ENCODE measurements at regions not wholly inside any gene's neighbourhood (a gene's known extent, or its start where the extent isn't known, plus 50 kb on each side); places are given as distances from the start of the nearest gene placed in this dataset.
A peak's percentile ranks its signal among the peaks of the same experiment; 100 is the strongest.

DNA sequence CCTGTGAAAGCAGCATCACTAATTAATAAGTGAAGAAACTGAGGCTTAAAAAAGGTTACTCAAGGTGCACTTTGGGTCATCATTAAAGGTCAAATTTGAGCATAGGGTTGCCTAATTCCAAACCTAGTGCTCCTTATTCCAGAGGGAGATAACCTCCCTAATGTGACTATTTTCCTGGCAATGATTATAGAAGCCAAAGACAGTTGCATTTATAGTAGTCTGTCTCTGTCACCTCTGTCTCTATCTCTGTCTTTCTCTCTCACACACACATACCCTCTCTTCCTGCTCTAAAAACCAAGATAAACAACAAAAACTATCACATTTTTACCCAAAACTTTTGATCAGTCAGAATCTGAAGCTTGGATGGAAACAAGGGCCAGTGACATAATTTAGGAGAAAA lies 172.0 kb upstream of the LMCD1 start:
- no peaks in the 10 kb centered on the region for H3K9me3 ChIP-seq (ENCODE audit: control insufficient read depth in 2 of 2, insufficient read depth in 1 of 2, low read depth in 1 of 2, low read length in 1 of 2)
- H3K27me3 ChIP-seq (ENCODE audit: control insufficient read depth in 3 of 3, insufficient read depth in 3 of 3, low read length in 3 of 3), result no peaks in the 10 kb centered on the region
- DNase-seq (no peak), FAIRE-seq (no peak)
- no peaks in the 10 kb centered on the region for H3K36me3 ChIP-seq (ENCODE audit: control insufficient read depth in 3 of 3, insufficient read depth in 2 of 3, low read depth in 1 of 3, low read length in 3 of 3)
- H3K27ac ChIP-seq (ENCODE audit: low read depth in 1 of 3, low read length in 2 of 3), result no peak overlapping the region
- no peak overlapping the region for H3K4me3 ChIP-seq (ENCODE audit: low read depth in 1 of 3, low read length in 3 of 3)
- H3K4me1 ChIP-seq (ENCODE audit: control insufficient read depth in 3 of 3, insufficient read depth in 2 of 3, low read depth in 1 of 3, low read length in 2 of 3), result no peaks in the 10 kb centered on the region

DNA sequence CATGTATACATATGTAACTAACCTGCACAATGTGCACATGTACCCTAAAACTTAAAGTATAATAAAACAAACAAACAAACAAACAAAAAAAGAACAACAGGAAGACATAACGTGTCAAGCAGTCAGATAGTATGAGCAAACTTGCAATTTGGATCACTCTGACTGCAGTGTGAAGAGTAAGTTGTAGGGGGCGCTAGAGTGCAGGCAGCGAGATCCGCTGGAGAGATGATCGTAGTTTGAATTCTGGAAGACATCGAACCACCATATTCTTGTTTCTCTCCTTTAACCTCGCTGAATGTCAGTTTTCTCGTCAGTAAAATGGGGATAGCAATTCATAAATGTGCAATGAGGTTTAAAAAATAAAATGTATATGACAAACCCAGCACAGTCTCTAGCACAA lies 165.2 kb upstream of the LMCD1 start:
- Histone ChIP-seq H3K36me3 (ENCODE audit: control insufficient read depth in 3 of 3, insufficient read depth in 2 of 3, low read depth in 1 of 3, low read length in 3 of 3) (no peaks in the 10 kb centered on the region), H3K4me3 (ENCODE audit: low read depth in 1 of 3, low read length in 3 of 3) (no peak overlapping the region), H3K4me1 (ENCODE audit: control insufficient read depth in 3 of 3, insufficient read depth in 2 of 3, low read depth in 1 of 3, low read length in 2 of 3) (no peaks in the 10 kb centered on the region), H3K9me3 (ENCODE audit: control insufficient read depth in 2 of 2, insufficient read depth in 1 of 2, low read depth in 1 of 2, low read length in 1 of 2) (no peaks in the 10 kb centered on the region), H3K27ac (ENCODE audit: low read depth in 1 of 3, low read length in 2 of 3) (no peak overlapping the region), H3K27me3 (ENCODE audit: control insufficient read depth in 3 of 3, insufficient read depth in 3 of 3, low read length in 3 of 3) (no peaks in the 10 kb centered on the region)
- FAIRE-seq (no peak), DNase-seq (no peak)
- 77 to 87% (median 84%) methylated on average over 8 of the region's 8 CpGs for WGBS, 3 donors

DNA sequence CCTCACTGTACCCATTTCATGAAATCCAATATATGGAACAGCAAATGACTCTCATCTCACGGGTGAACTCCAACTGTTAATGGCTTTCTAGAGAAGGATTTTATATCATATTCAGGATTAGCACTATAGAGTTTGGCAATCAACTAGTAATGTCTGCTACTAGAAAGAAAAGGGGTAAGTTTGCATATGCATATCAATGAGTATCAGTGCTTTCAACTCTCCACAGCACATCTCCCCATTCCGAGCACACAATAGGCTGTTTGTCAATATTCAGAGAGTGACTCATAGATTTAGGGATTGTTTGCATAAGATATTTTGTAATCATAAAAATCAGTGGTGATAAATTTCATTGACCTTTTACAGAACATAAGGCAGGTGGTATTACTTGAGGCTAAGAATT lies 163.2 kb upstream of the LMCD1 start:
- no peak overlapping the region for H3K27ac ChIP-seq (ENCODE audit: low read depth in 1 of 3, low read length in 2 of 3)
- no peaks in the 10 kb centered on the region for H3K36me3 ChIP-seq (ENCODE audit: control insufficient read depth in 3 of 3, insufficient read depth in 2 of 3, low read depth in 1 of 3, low read length in 3 of 3)
- WGBS, 3 donors, result 45 to 77% (median 58%) methylated on average over 2 of the region's 2 CpGs
- no peaks in the 10 kb centered on the region for H3K9me3 ChIP-seq (ENCODE audit: control insufficient read depth in 2 of 2, insufficient read depth in 1 of 2, low read depth in 1 of 2, low read length in 1 of 2)
- DNase-seq (no peak), FAIRE-seq (no peak)
- no peaks in the 10 kb centered on the region for H3K27me3 ChIP-seq (ENCODE audit: control insufficient read depth in 3 of 3, insufficient read depth in 3 of 3, low read length in 3 of 3)
- H3K4me3 ChIP-seq (ENCODE audit: low read depth in 1 of 3, low read length in 3 of 3), result no peak overlapping the region
- no peaks in the 10 kb centered on the region for H3K4me1 ChIP-seq (ENCODE audit: control insufficient read depth in 3 of 3, insufficient read depth in 2 of 3, low read depth in 1 of 3, low read length in 2 of 3)

DNA sequence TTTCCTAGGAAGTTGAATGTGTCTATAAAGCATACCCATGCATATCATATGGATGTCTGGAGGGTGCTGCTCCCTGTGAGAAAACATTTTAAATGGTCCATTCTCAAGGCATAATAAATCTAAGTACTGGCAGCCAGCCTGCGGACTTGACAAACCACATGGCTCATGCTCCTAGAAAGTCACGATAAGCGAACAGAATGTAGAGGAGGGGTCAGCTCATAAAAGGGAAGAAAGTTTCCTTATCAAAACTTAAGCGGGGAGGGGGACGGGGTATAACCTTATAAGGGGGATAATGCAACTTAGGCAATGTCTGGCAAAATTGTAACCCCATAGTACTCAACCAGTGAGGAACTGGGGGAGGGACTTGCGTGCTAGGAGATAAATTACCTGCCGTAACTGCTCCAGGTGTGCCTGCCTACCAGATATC lies 159.8 kb upstream of the LMCD1 start:
- Histone ChIP-seq H3K36me3 (ENCODE audit: control insufficient read depth in 3 of 3, insufficient read depth in 2 of 3, low read depth in 1 of 3, low read length in 3 of 3) (no peaks in the 10 kb centered on the region), H3K4me1 (ENCODE audit: control insufficient read depth in 3 of 3, insufficient read depth in 2 of 3, low read depth in 1 of 3, low read length in 2 of 3) (no peaks in the 10 kb centered on the region), H3K9me3 (ENCODE audit: control insufficient read depth in 2 of 2, insufficient read depth in 1 of 2, low read depth in 1 of 2, low read length in 1 of 2) (peaks cover 0 to 4% of the 10 kb centered on the region in 2 donors), H3K4me3 (ENCODE audit: low read depth in 1 of 3, low read length in 3 of 3) (no peak overlapping the region), H3K27me3 (ENCODE audit: control insufficient read depth in 3 of 3, insufficient read depth in 3 of 3, low read length in 3 of 3) (no peaks in the 10 kb centered on the region), H3K27ac (ENCODE audit: low read depth in 1 of 3, low read length in 2 of 3) (no peak overlapping the region)
- DNase-seq (peak in 1 of 2 donors; percentile 17), FAIRE-seq (no peak)
- WGBS, 3 donors, result 22 to 39% (median 25%) methylated on average over 7 of the region's 7 CpGs

DNA sequence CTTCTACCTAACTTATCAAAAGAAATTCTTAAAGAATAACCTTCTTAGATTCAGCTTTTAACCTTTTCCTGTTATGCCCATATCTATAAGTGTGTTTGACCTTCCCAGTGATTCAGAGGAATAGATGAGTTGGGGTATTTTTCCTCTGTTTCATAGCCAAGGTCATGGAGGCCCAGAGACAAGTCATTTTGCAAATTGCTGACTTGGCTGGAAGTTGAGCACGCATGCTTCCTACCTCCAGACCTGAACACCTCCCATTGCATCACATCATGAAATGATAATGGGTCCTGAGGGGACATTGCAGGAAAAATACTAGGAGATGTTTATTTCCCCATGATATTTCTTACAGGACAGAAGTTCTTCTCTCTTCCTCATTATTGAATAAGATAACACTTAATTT lies 158.6 kb upstream of the LMCD1 start:
- Histone ChIP-seq H3K9me3 (ENCODE audit: control insufficient read depth in 2 of 2, insufficient read depth in 1 of 2, low read depth in 1 of 2, low read length in 1 of 2) (peaks cover 0 to 4% of the 10 kb centered on the region in 2 donors), H3K27me3 (ENCODE audit: control insufficient read depth in 3 of 3, insufficient read depth in 3 of 3, low read length in 3 of 3) (no peaks in the 10 kb centered on the region), H3K4me1 (ENCODE audit: control insufficient read depth in 3 of 3, insufficient read depth in 2 of 3, low read depth in 1 of 3, low read length in 2 of 3) (no peaks in the 10 kb centered on the region), H3K36me3 (ENCODE audit: control insufficient read depth in 3 of 3, insufficient read depth in 2 of 3, low read depth in 1 of 3, low read length in 3 of 3) (no peaks in the 10 kb centered on the region), H3K4me3 (ENCODE audit: low read depth in 1 of 3, low read length in 3 of 3) (no peak overlapping the region), H3K27ac (ENCODE audit: low read depth in 1 of 3, low read length in 2 of 3) (no peak overlapping the region)
- WGBS, 3 donors, result 75 to 100% (median 81%) methylated on average over 1 of the region's 1 CpG
- DNase-seq (no peak), FAIRE-seq (no peak)

DNA sequence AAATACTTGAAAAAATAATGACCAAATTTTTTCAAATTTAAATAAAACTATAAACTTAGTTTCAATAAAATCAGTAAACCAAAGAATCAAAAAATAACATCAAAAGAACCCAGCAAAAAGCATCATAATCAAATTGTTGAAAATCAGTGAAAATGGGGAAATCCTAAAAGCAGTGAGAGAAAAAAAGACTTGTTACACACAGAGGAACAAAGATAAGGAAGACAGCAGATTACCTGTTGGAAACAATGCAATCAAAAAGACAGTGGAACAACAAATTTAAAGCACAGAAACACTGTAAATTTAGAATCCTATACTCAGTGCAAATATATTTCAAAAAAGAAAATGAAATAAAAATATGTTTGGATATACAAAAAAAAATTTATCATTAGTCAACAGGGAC lies 156.2 kb upstream of the LMCD1 start:
- H3K9me3 ChIP-seq (ENCODE audit: control insufficient read depth in 2 of 2, insufficient read depth in 1 of 2, low read depth in 1 of 2, low read length in 1 of 2), result peaks cover 0 to 4% of the 10 kb centered on the region in 2 donors
- no peaks in the 10 kb centered on the region for H3K36me3 ChIP-seq (ENCODE audit: control insufficient read depth in 3 of 3, insufficient read depth in 2 of 3, low read depth in 1 of 3, low read length in 3 of 3)
- H3K4me1 ChIP-seq (ENCODE audit: control insufficient read depth in 3 of 3, insufficient read depth in 2 of 3, low read depth in 1 of 3, low read length in 2 of 3), result no peaks in the 10 kb centered on the region
- H3K27me3 ChIP-seq (ENCODE audit: control insufficient read depth in 3 of 3, insufficient read depth in 3 of 3, low read length in 3 of 3), result no peaks in the 10 kb centered on the region
- no peak overlapping the region for H3K4me3 ChIP-seq (ENCODE audit: low read depth in 1 of 3, low read length in 3 of 3)
- peak; percentile 85 for FAIRE-seq
- H3K27ac ChIP-seq (ENCODE audit: low read depth in 1 of 3, low read length in 2 of 3), result no peak overlapping the region
- no peak for DNase-seq

DNA sequence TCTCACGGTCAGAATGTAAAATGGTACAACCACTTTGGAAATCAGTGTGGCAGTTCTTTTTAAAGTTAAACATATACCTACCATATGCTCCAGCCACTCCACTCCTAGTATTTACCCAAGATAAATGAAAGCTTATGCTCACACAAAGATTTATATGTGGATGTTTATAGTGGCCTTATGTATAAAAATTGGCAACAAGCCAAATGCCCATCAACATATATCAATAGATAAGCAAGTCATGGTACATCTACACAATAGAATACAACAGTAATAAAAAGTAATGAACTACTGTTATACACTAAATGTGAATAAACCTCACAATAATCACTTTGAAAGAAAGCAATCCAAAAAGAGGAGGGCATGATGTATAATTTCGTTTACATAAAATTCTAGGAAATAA lies 153.5 kb upstream of the LMCD1 start:
- DNase-seq, result no peak
- Histone ChIP-seq H3K36me3 (ENCODE audit: control insufficient read depth in 3 of 3, insufficient read depth in 2 of 3, low read depth in 1 of 3, low read length in 3 of 3) (no peaks in the 10 kb centered on the region), H3K4me1 (ENCODE audit: control insufficient read depth in 3 of 3, insufficient read depth in 2 of 3, low read depth in 1 of 3, low read length in 2 of 3) (no peaks in the 10 kb centered on the region), H3K27ac (ENCODE audit: low read depth in 1 of 3, low read length in 2 of 3) (no peak overlapping the region), H3K9me3 (ENCODE audit: control insufficient read depth in 2 of 2, insufficient read depth in 1 of 2, low read depth in 1 of 2, low read length in 1 of 2) (peaks cover 0 to 4% of the 10 kb centered on the region in 2 donors), H3K27me3 (ENCODE audit: control insufficient read depth in 3 of 3, insufficient read depth in 3 of 3, low read length in 3 of 3) (no peaks in the 10 kb centered on the region), H3K4me3 (ENCODE audit: low read depth in 1 of 3, low read length in 3 of 3) (no peak overlapping the region)
- FAIRE-seq, result no peak
- 67 to 81% (median 75%) methylated on average over 2 of the region's 2 CpGs for WGBS, 3 donors

DNA sequence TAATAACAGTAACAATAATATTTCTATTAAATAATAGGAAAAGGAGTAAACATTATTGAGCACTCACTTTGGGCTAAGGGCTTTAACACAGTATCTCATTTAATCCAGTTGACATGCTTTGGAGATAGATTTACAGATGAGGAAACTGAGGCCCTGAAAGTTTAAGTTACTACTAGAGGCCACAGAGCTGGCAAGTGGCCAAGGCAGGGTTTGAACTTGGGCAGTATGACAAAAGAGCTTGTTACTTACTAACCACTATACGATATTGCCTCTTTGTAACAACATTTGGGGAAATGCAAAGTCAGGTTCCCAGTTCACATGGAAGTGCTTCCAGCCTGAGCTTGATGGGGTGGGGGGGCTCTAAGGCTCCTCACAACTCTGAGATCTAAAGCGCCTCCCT lies 149.1 kb upstream of the LMCD1 start:
- H3K4me1 ChIP-seq (ENCODE audit: control insufficient read depth in 3 of 3, insufficient read depth in 2 of 3, low read depth in 1 of 3, low read length in 2 of 3), result no peaks in the 10 kb centered on the region
- DNase-seq, result no peak
- WGBS, 3 donors, result 83 to 93% (median 87%) methylated on average over 2 of the region's 2 CpGs
- no peak for FAIRE-seq
- H3K27me3 ChIP-seq (ENCODE audit: control insufficient read depth in 3 of 3, insufficient read depth in 3 of 3, low read length in 3 of 3), result no peaks in the 10 kb centered on the region
- no peaks in the 10 kb centered on the region for H3K9me3 ChIP-seq (ENCODE audit: control insufficient read depth in 2 of 2, insufficient read depth in 1 of 2, low read depth in 1 of 2, low read length in 1 of 2)
- no peaks in the 10 kb centered on the region for H3K36me3 ChIP-seq (ENCODE audit: control insufficient read depth in 3 of 3, insufficient read depth in 2 of 3, low read depth in 1 of 3, low read length in 3 of 3)
- H3K27ac ChIP-seq (ENCODE audit: low read depth in 1 of 3, low read length in 2 of 3), result no peak overlapping the region
- no peak overlapping the region for H3K4me3 ChIP-seq (ENCODE audit: low read depth in 1 of 3, low read length in 3 of 3)

DNA sequence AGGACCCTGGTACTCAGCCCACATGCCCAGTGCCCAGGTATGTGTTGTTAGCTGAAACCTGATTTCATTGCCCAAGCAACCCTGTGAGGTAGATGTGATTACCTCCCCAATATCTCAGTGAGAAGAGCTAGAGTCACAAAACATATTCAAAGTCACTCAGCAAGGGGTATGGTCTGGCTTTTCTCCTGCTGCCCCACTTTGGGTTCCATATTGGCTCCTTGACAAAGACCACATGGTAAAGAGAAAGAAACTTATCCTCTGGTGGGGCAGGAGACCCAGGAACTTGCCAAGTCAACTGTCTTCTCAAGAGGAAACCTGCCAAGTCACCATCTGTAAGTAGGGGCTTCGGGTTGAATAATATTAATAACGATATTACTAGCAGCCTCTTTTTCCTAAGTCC lies 148.3 kb upstream of the LMCD1 start:
- H3K27ac ChIP-seq (ENCODE audit: low read depth in 1 of 3, low read length in 2 of 3), result no peak overlapping the region
- no peaks in the 10 kb centered on the region for H3K27me3 ChIP-seq (ENCODE audit: control insufficient read depth in 3 of 3, insufficient read depth in 3 of 3, low read length in 3 of 3)
- H3K4me1 ChIP-seq (ENCODE audit: control insufficient read depth in 3 of 3, insufficient read depth in 2 of 3, low read depth in 1 of 3, low read length in 2 of 3), result no peaks in the 10 kb centered on the region
- WGBS, 3 donors, result 93 to 96% (median 96%) methylated on average over 2 of the region's 2 CpGs
- FAIRE-seq (no peak), DNase-seq (no peak)
- no peaks in the 10 kb centered on the region for H3K36me3 ChIP-seq (ENCODE audit: control insufficient read depth in 3 of 3, insufficient read depth in 2 of 3, low read depth in 1 of 3, low read length in 3 of 3)
- no peak overlapping the region for H3K4me3 ChIP-seq (ENCODE audit: low read depth in 1 of 3, low read length in 3 of 3)
- peaks cover 0 to 1% of the 10 kb centered on the region in 2 donors for H3K9me3 ChIP-seq (ENCODE audit: control insufficient read depth in 2 of 2, insufficient read depth in 1 of 2, low read depth in 1 of 2, low read length in 1 of 2)

Measured in small intestine (tissue), 7 donors.